Testis (tissue), 2 donors: ENCODE measurements at regions not wholly inside any gene's neighbourhood (a gene's known extent, or its start where the extent isn't known, plus 50 kb on each side); places are given as distances from the start of the nearest gene placed in this dataset.

Experiments
- CTCF ChIP-seq, 3 experiments: fragments of 450-650 bp in 2 of 3; fragments of 200-600 bp in 1 of 3; sonication (generic) in 1 of 3; IDR thresholded peaks; one replicate each; pipeline ENCODE4 v1.5.1; 2016 to 2019; ENCODE audit warnings: antibody characterized with exemption in 3 of 3, mild to moderate bottlenecking in 2 of 3, moderate library complexity in 1 of 3
- POLR2A ChIP-seq: fragments of 450-650 bp; IDR thresholded peaks from one replicate; pipeline ENCODE4 v1.6.1; 2017; ENCODE audit warnings: antibody characterized with exemption, mild to moderate bottlenecking, moderate library complexity

- TF ChIP-seq CTCF (IDR thresholded peaks at IDR 0.05) (no peak), POLR2A (no peak)
Observed at GRCh38 chr11:37786214-37786755, 1188.2 kb upstream of the RAG2 start.
